Fibroblast of lung (primary cell): ENCODE measurements at regions not wholly inside any gene's neighbourhood (a gene's known extent, or its start where the extent isn't known, plus 50 kb on each side); places are given as distances from the start of the nearest gene placed in this dataset.

Experiments used
- DNase-seq, 2 donors: peaks; one replicate each; pipeline versions ENCODE4 v3.0.0 to v3.0.0-alpha.2; 2010; ENCODE audit warnings: low read depth in 2 of 2
- H2AFZ ChIP-seq: 2 replicates; pipeline ENCODE4 v1.5.1; 2012; ENCODE audit warnings: low read length, control low read depth, inconsistent platforms
- H3K27ac ChIP-seq: 2 replicates; pipeline ENCODE4 v1.5.1; 2011; ENCODE audit warnings: low read length, control low read depth; ENCODE audit not compliant: insufficient read depth
- H3K27me3 ChIP-seq: 2 replicates; pipeline ENCODE4 v1.5.1; 2011; ENCODE audit warnings: mild to moderate bottlenecking, low read length; ENCODE audit not compliant: control insufficient read depth, insufficient read depth
- H3K36me3 ChIP-seq: 2 replicates; pipeline ENCODE4 v1.5.1; 2011; ENCODE audit warnings: low read length; ENCODE audit not compliant: control insufficient read depth, insufficient read depth
- H3K4me1 ChIP-seq: 2 replicates; pipeline ENCODE4 v1.5.1; 2011; ENCODE audit warnings: low read length; ENCODE audit not compliant: control insufficient read depth, insufficient read depth; ENCODE audit errors: extremely low read depth
- H3K4me2 ChIP-seq: 2 replicates; pipeline ENCODE4 v1.5.1; 2011; ENCODE audit warnings: low read length, control low read depth; ENCODE audit not compliant: insufficient read depth; ENCODE audit errors: extremely low read depth
- H3K4me3 ChIP-seq, 4 experiments: fragments of 200-600 bp in 1 of 4; sonication (generic) in 1 of 4; replicated peaks in 1 of 4; 2 replicates each; pipeline ENCODE4 v1.5.1; 2011 to 2016; ENCODE audit warnings: low read length in 4 of 4, low read depth in 3 of 4, mild to moderate bottlenecking in 3 of 4, control low read depth in 2 of 4, inconsistent platforms in 1 of 4, mixed read lengths in 1 of 4; ENCODE audit not compliant: insufficient read depth in 1 of 4; ENCODE audit errors: control extremely low read depth in 1 of 4
- H3K79me2 ChIP-seq: 2 replicates; pipeline ENCODE4 v1.5.1; 2012; ENCODE audit warnings: mild to moderate bottlenecking, low read length, inconsistent platforms; ENCODE audit not compliant: control insufficient read depth, insufficient read depth
- H3K9ac ChIP-seq: 2 replicates; pipeline ENCODE4 v1.5.1; 2011; ENCODE audit warnings: mild to moderate bottlenecking, low read length, control low read depth; ENCODE audit not compliant: insufficient read depth
- H3K9me3 ChIP-seq: 2 replicates; pipeline ENCODE4 v1.5.1; 2012; ENCODE audit warnings: low read depth, low read length; ENCODE audit not compliant: control insufficient read depth, insufficient read depth
- H4K20me1 ChIP-seq: 2 replicates; pipeline ENCODE4 v1.5.1; 2011; ENCODE audit warnings: low read length; ENCODE audit not compliant: control insufficient read depth, insufficient read depth; ENCODE audit errors: extremely low read depth
- EZH2 ChIP-seq: IDR thresholded peaks from 2 replicates; pipeline ENCODE4 v1.5.1; 2012; ENCODE audit warnings: low read length, control low read depth, mild to moderate bottlenecking; ENCODE audit errors: missing control alignments
- TF ChIP-seq, protein P1 (sequence below), 2 donors: IDR thresholded peaks in 1 of 2; conservative IDR thresholded peaks in 1 of 2; 1 replicate in 1 of 2; 2 replicates in 1 of 2; pipeline ENCODE4 v1.5.1; 2011 to 2012; ENCODE audit warnings: low read length in 2 of 2, control low read depth in 1 of 2, inconsistent platforms in 1 of 2, low read depth in 1 of 2, mild to moderate bottlenecking in 1 of 2

DNA sequence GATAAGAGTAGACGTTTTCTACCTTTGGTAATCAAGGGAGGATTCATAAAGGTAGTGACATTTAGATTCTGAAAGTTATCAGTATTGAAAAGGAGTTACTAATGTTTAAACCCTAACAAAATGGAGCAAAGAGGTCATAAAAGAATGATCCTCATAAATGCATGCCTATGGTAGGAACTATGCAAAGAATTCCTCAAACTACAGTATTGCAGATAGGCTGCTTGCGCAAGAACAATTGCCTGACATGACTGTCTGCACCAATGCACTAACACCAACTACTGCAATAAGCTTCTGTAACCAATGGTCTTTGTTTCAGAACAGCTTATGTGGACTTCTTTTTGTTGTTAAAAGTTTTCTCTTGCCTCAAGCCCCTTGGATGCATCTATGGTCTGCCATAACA, 597.3 kb upstream of the ADGRL4 start:
- DNase-seq = peak; percentile 55 to 66
- no peak overlapping the region for H3K27ac ChIP-seq
- H2AFZ ChIP-seq = no peak overlapping the region
- TF ChIP-seq EZH2 = no peak
- TF ChIP-seq, protein P1, sequence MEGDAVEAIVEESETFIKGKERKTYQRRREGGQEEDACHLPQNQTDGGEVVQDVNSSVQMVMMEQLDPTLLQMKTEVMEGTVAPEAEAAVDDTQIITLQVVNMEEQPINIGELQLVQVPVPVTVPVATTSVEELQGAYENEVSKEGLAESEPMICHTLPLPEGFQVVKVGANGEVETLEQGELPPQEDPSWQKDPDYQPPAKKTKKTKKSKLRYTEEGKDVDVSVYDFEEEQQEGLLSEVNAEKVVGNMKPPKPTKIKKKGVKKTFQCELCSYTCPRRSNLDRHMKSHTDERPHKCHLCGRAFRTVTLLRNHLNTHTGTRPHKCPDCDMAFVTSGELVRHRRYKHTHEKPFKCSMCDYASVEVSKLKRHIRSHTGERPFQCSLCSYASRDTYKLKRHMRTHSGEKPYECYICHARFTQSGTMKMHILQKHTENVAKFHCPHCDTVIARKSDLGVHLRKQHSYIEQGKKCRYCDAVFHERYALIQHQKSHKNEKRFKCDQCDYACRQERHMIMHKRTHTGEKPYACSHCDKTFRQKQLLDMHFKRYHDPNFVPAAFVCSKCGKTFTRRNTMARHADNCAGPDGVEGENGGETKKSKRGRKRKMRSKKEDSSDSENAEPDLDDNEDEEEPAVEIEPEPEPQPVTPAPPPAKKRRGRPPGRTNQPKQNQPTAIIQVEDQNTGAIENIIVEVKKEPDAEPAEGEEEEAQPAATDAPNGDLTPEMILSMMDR (conservative IDR thresholded peaks at IDR 0.05 in 1 of 2, IDR thresholded peaks at IDR 0.05 in 1 of 2; ENCODE audit: low read depth in 1 of 2, low read length in 2 of 2) = no peak
- H3K4me3 ChIP-seq = no peak overlapping the region
- H3K9me3 ChIP-seq = no peaks in the 10 kb centered on the region
- no peaks in the 10 kb centered on the region for H3K27me3 ChIP-seq
- H3K9ac ChIP-seq = no peak overlapping the region
- no peaks in the 10 kb centered on the region for H3K79me2 ChIP-seq
- H3K4me2 ChIP-seq = no peak overlapping the region
- H3K36me3 ChIP-seq = no peaks in the 10 kb centered on the region
- H3K4me1 ChIP-seq = no peaks in the 10 kb centered on the region
- no peaks in the 10 kb centered on the region for H4K20me1 ChIP-seq

DNA sequence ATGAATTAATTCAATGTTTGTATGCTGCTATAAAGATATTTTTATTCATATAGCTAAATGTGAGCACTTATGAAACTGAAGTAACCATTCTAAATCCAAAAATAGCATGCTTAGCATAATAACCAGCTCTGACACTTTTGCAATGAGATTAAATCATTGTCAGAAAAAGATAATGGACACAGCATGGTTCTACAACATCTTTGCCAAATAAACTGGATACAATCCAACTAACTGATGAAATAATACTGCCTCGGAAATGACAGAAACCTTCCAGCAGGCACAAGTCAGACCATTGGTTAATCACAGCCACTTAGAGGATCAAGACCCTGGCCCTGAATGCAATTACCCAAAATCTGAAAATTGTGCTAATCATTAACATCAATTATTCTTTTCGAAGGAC, 592.7 kb upstream of the ADGRL4 start:
- H3K9me3 ChIP-seq = no peaks in the 10 kb centered on the region
- TF ChIP-seq, protein P1 (conservative IDR thresholded peaks at IDR 0.05 in 1 of 2, IDR thresholded peaks at IDR 0.05 in 1 of 2; ENCODE audit: low read depth in 1 of 2, low read length in 2 of 2) = no peak
- TF ChIP-seq EZH2 = no peak
- H3K4me3 ChIP-seq = no peak overlapping the region
- no peak overlapping the region for H3K27ac ChIP-seq
- no peak overlapping the region for H2AFZ ChIP-seq
- H3K79me2 ChIP-seq = no peaks in the 10 kb centered on the region
- H3K9ac ChIP-seq = no peak overlapping the region
- no peaks in the 10 kb centered on the region for H3K36me3 ChIP-seq
- H3K4me2 ChIP-seq = no peak overlapping the region
- H3K27me3 ChIP-seq = no peaks in the 10 kb centered on the region
- H4K20me1 ChIP-seq = no peaks in the 10 kb centered on the region
- H3K4me1 ChIP-seq = no peaks in the 10 kb centered on the region
- peak in 1 of 2 donors; percentile 18 for DNase-seq

DNA sequence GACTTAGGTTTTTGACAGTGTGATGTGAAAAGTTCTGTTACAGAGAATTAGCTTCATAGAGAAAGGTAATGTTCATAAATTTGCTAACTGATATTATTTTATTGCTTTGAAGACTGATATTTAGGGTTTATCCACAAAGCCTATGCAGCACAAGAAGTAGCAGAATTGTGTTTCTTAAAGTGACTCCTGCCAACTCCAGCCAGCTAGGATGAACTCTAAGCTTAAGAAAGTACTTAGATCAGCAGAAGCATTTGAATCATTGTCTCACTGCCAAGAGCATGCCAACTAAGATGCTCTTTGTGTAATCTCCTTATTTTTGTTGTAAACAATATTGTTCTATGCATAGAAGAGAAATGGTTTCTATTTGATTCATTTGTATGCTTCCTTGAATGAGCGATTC, 589.4 kb upstream of the ADGRL4 start:
- H3K27ac ChIP-seq = no peak overlapping the region
- no peaks in the 10 kb centered on the region for H3K36me3 ChIP-seq
- no peak overlapping the region for H3K9ac ChIP-seq
- H3K4me2 ChIP-seq = no peak overlapping the region
- H3K9me3 ChIP-seq = no peaks in the 10 kb centered on the region
- H4K20me1 ChIP-seq = no peaks in the 10 kb centered on the region
- H3K79me2 ChIP-seq = no peaks in the 10 kb centered on the region
- no peak overlapping the region for H3K4me3 ChIP-seq
- H3K4me1 ChIP-seq = no peaks in the 10 kb centered on the region
- no peaks in the 10 kb centered on the region for H3K27me3 ChIP-seq
- TF ChIP-seq, protein P1 (conservative IDR thresholded peaks at IDR 0.05 in 1 of 2, IDR thresholded peaks at IDR 0.05 in 1 of 2; ENCODE audit: low read depth in 1 of 2, low read length in 2 of 2) = no peak
- no peak overlapping the region for H2AFZ ChIP-seq
- DNase-seq = no peak
